ENCODE measurements at regions not wholly inside any gene's neighbourhood (a gene's known extent, or its start where the extent isn't known, plus 50 kb on each side); places are given as distances from the start of the nearest gene placed in this dataset.

DNA sequence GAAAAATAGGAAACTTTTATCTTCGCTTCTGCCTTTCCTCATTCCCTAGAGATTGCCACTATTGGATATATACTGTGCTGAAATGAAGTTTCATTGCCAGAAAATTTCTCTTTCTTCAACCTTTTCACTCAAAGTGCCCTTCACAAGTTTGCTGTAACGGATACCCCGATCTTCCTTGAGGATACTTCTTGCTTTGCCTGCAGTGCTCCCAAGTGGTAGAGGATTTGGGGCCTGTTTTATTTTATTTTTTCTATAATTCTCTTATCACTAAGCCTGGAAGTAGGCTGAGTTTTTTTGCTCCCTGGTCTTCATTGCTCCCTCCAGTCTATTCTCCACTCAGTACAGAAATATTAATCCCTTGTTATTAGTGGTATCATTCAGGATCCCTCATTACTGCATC is 481.4 kb upstream of the CDH18 start:
- no peaks in the 10 kb centered on the region for H3K4me1 Mint-ChIP-seq (ENCODE audit: low read depth)
- DNase-seq (ENCODE audit: low spot score), result no peak
- peaks cover 4% of the 10 kb centered on the region for H3K27me3 Mint-ChIP-seq (ENCODE audit: low read depth)
- H3K4me3 Mint-ChIP-seq (ENCODE audit: unreplicated experiment), result no peak overlapping the region
- H3K9me3 Mint-ChIP-seq (ENCODE audit: low read depth), result no peaks in the 10 kb centered on the region
- TF ChIP-seq, protein P1, sequence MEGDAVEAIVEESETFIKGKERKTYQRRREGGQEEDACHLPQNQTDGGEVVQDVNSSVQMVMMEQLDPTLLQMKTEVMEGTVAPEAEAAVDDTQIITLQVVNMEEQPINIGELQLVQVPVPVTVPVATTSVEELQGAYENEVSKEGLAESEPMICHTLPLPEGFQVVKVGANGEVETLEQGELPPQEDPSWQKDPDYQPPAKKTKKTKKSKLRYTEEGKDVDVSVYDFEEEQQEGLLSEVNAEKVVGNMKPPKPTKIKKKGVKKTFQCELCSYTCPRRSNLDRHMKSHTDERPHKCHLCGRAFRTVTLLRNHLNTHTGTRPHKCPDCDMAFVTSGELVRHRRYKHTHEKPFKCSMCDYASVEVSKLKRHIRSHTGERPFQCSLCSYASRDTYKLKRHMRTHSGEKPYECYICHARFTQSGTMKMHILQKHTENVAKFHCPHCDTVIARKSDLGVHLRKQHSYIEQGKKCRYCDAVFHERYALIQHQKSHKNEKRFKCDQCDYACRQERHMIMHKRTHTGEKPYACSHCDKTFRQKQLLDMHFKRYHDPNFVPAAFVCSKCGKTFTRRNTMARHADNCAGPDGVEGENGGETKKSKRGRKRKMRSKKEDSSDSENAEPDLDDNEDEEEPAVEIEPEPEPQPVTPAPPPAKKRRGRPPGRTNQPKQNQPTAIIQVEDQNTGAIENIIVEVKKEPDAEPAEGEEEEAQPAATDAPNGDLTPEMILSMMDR (IDR thresholded peaks at IDR 0.05), result no peak
- H3K27ac Mint-ChIP-seq (ENCODE audit: unreplicated experiment), result no peak overlapping the region
- no peaks in the 10 kb centered on the region for H3K36me3 Mint-ChIP-seq (ENCODE audit: low read depth)

DNA sequence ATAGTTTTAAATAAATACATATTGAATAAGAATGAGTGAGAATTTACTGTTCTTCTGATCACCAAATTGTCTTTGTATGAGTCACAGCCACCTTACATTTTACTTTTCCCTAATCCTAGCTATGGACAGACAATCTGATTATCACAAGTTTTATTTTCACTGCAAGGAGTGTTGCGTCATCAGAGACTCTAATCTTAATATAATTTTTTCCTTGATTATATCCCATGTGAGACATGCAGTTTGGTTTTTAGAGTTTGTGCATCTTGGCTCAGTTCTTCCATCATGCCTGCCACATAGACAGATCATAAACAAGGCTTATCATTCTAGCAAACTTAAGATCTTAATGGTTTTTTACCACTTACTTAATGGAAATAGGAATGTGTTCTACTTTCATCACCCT is 478.5 kb upstream of the CDH18 start:
- Mint-ChIP-seq H3K36me3 (ENCODE audit: low read depth) (no peaks in the 10 kb centered on the region), H3K27me3 (ENCODE audit: low read depth) (peaks cover 5% of the 10 kb centered on the region), H3K4me1 (ENCODE audit: low read depth) (no peaks in the 10 kb centered on the region), H3K4me3 (ENCODE audit: unreplicated experiment) (no peak overlapping the region), H3K9me3 (ENCODE audit: low read depth) (no peaks in the 10 kb centered on the region), H3K27ac (ENCODE audit: unreplicated experiment) (no peak overlapping the region)
- no peak for DNase-seq (ENCODE audit: low spot score)
- TF ChIP-seq, protein P1 (IDR thresholded peaks at IDR 0.05), result no peak

DNA sequence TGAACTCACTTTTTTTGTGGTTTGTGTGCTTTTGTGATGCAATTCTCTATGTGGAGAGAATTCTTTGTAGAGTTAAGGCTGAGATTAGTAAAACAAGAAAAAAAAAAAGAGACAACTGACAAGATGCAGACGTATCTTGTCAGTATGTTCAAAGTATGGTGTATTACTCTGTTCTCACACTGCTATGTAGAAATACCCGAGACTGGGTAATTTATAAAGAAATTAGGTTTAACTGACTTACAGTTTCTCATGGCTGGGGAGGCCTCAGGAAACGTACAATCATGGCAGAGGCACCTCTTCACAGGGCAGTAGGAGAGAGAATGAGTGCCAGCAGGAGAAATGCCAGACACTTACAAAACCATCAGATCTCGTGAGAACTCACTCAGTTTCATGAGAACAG is 475.2 kb upstream of the CDH18 start:
- no peak for DNase-seq (ENCODE audit: low spot score)
- H3K36me3 Mint-ChIP-seq (ENCODE audit: low read depth), result no peaks in the 10 kb centered on the region
- H3K9me3 Mint-ChIP-seq (ENCODE audit: low read depth), result no peaks in the 10 kb centered on the region
- peaks cover 5% of the 10 kb centered on the region for H3K27me3 Mint-ChIP-seq (ENCODE audit: low read depth)
- TF ChIP-seq, protein P1 (IDR thresholded peaks at IDR 0.05), result no peak
- H3K4me3 Mint-ChIP-seq (ENCODE audit: unreplicated experiment), result no peak overlapping the region
- H3K27ac Mint-ChIP-seq (ENCODE audit: unreplicated experiment), result no peak overlapping the region
- H3K4me1 Mint-ChIP-seq (ENCODE audit: low read depth), result no peaks in the 10 kb centered on the region

DNA sequence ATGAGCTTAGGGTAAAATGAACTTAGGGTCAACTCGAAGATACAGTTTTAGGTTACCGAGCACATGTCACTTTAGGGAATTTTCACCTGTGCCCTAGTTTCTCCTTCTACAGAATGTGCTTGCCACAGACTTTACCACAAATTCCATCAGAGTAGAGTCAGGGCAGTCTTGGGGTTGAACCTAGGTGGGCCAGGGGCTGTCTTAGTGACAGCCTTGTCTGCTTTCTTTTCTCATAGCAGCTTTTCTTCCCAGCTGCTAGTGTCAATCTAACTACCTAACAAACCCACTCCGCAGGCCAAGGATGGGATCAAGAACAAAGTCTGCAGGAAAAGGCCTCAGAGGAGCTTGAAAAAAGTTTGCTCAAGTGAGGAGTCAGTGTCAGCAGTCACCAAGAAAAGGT is 458.1 kb upstream of the CDH18 start:
- DNase-seq (ENCODE audit: low spot score), result no peak
- Mint-ChIP-seq H3K36me3 (ENCODE audit: low read depth) (no peaks in the 10 kb centered on the region), H3K27me3 (ENCODE audit: low read depth) (peaks cover 2% of the 10 kb centered on the region), H3K27ac (ENCODE audit: unreplicated experiment) (no peak overlapping the region), H3K4me3 (ENCODE audit: unreplicated experiment) (no peak overlapping the region), H3K4me1 (ENCODE audit: low read depth) (no peaks in the 10 kb centered on the region), H3K9me3 (ENCODE audit: low read depth) (no peaks in the 10 kb centered on the region)
- TF ChIP-seq, protein P1 (IDR thresholded peaks at IDR 0.05), result no peak

DNA sequence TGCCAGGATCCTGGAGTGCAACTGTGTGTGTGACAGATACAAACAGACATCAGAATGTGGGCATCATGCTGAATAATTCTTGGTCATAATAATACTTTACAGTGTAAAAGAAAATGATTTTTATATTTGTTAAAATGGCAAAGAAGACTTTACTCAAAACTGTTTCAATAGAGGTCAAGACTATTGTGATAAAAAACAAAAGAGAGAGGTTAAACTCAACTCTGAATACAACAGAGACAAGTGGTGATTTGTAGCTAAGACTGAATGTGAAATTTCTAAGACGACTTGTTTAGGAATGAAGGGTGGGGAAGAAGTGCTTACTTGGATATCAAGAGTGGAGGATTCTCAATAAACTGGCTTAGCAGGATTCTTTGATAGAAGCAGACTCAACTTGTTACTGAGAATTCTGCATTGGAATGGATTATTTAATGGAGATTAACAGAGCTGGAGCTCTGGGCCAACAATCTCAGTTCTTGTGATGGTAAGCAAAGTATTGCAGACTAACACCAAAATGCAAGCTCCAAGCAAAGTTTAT is 457.4 kb upstream of the CDH18 start:
- H3K27ac Mint-ChIP-seq (ENCODE audit: unreplicated experiment), result no peak overlapping the region
- TF ChIP-seq, protein P1 (IDR thresholded peaks at IDR 0.05), result no peak
- H3K4me1 Mint-ChIP-seq (ENCODE audit: low read depth), result no peaks in the 10 kb centered on the region
- H3K27me3 Mint-ChIP-seq (ENCODE audit: low read depth), result peaks cover 2% of the 10 kb centered on the region
- no peaks in the 10 kb centered on the region for H3K36me3 Mint-ChIP-seq (ENCODE audit: low read depth)
- no peak overlapping the region for H3K4me3 Mint-ChIP-seq (ENCODE audit: unreplicated experiment)
- no peaks in the 10 kb centered on the region for H3K9me3 Mint-ChIP-seq (ENCODE audit: low read depth)
- DNase-seq (ENCODE audit: low spot score), result no peak

Measured in chondrocyte (in vitro differentiated cells).